Non-pigmented ciliary epithelial cell (primary cell): ENCODE measurements at regions not wholly inside any gene's neighbourhood (a gene's known extent, or its start where the extent isn't known, plus 50 kb on each side); places are given as distances from the start of the nearest gene placed in this dataset.
"Not testable (repeated sequence)": the region's sequence is repeated elsewhere in the genome, so short reads cannot be mapped to it uniquely, and the experiment has no call there.

ENCODE experiments used
- DNase-seq: peaks from one replicate; pipeline ENCODE4 v3.0.0-alpha.2; 2010; ENCODE audit warnings: low read depth

GRCh38 chr3:522888-523287 lies 326.3 kb downstream of the CHL1 start:
- DNase-seq, result no peak

- DNase-seq, result no peak
These were observed 328.9 kb downstream of the CHL1 start for GRCh38 chr3:525415-525814.

- no peak for DNase-seq
These were observed 339.2 kb downstream of the CHL1 start for GRCh38 chr3:535566-536416.

- no peak for DNase-seq
These were observed 339.9 kb downstream of the CHL1 start for GRCh38 chr3:536417-536813.

GRCh38 chr3:541062-541801 lies 344.7 kb downstream of the CHL1 start:
- no peak for DNase-seq

GRCh38 chr3:542021-542420 lies 345.5 kb downstream of the CHL1 start:
- DNase-seq, result no peak

GRCh38 chr3:549636-550035 lies 353.1 kb downstream of the CHL1 start:
- DNase-seq, result no peak

- no peak for DNase-seq
These were observed 353.9 kb downstream of the CHL1 start for GRCh38 chr3:550471-550870.

GRCh38 chr3:557972-558371 lies 361.4 kb downstream of the CHL1 start:
- DNase-seq, result no peak

- no peak for DNase-seq
These were observed 371.1 kb downstream of the CHL1 start for GRCh38 chr3:567488-568185.

GRCh38 chr3:579529-579928 lies 383.0 kb downstream of the CHL1 start:
- DNase-seq, result not testable (repeated sequence)

- not testable (repeated sequence) for DNase-seq
These were observed 392.5 kb downstream of the CHL1 start for GRCh38 chr3:589066-589465.

GRCh38 chr3:597304-597703 lies 400.7 kb downstream of the CHL1 start:
- DNase-seq, result not testable (repeated sequence)

GRCh38 chr3:597746-598145 lies 401.2 kb downstream of the CHL1 start:
- not testable (repeated sequence) for DNase-seq

- not testable (repeated sequence) for DNase-seq
These were observed 410.9 kb downstream of the CHL1 start for GRCh38 chr3:607480-607879.

- DNase-seq, result no peak
These were observed 425.2 kb downstream of the CHL1 start for GRCh38 chr3:621714-622113.

- DNase-seq, result no peak
These were observed 425.8 kb downstream of the CHL1 start for GRCh38 chr3:622314-622713.

GRCh38 chr3:623914-624545 lies 427.5 kb downstream of the CHL1 start:
- no peak for DNase-seq

- DNase-seq, result peak; percentile 22
These were observed 436.1 kb downstream of the CHL1 start for GRCh38 chr3:632571-633170.

GRCh38 chr3:634511-634910 lies 437.9 kb downstream of the CHL1 start:
- no peak for DNase-seq

- no peak for DNase-seq
These were observed 438.8 kb downstream of the CHL1 start for GRCh38 chr3:635393-635792.

- DNase-seq, result no peak
These were observed 446.8 kb downstream of the CHL1 start for GRCh38 chr3:643376-643775.
